GM21447 (cell line): ENCODE measurements at regions not wholly inside any gene's neighbourhood (a gene's known extent, or its start where the extent isn't known, plus 50 kb on each side); places are given as distances from the start of the nearest gene placed in this dataset.
"Not testable (repeated sequence)": the region's sequence is repeated elsewhere in the genome, so short reads cannot be mapped to it uniquely, and the experiment has no call there.

Experiments used
- ATAC-seq: cut with Tn5 transposase; IDR thresholded peaks from one replicate; pipeline ENCODE4 v1.9.1; 2021; ENCODE audit not compliant: unreplicated experiment

- no peak for ATAC-seq
These were observed 345.0 kb upstream of the MDFIC2 start for GRCh38 chr3:70657454-70657853.

GRCh38 chr3:70647823-70648222 is 335.4 kb upstream of the MDFIC2 start:
- no peak for ATAC-seq

- ATAC-seq = no peak
These were observed 334.7 kb upstream of the MDFIC2 start for GRCh38 chr3:70647094-70647493.

GRCh38 chr3:70646635-70647034 is 334.2 kb upstream of the MDFIC2 start:
- ATAC-seq = no peak

- no peak for ATAC-seq
These were observed 328.0 kb upstream of the MDFIC2 start for GRCh38 chr3:70640481-70640880.

- ATAC-seq = no peak
These were observed 322.9 kb upstream of the MDFIC2 start for GRCh38 chr3:70635301-70635700.

GRCh38 chr3:70631716-70632307 is 319.4 kb upstream of the MDFIC2 start:
- no peak for ATAC-seq

GRCh38 chr3:70621451-70621850 is 309.0 kb upstream of the MDFIC2 start:
- ATAC-seq = no peak

- ATAC-seq = no peak
These were observed 308.5 kb upstream of the MDFIC2 start for GRCh38 chr3:70620956-70621355.

GRCh38 chr3:70620367-70620766 is 307.9 kb upstream of the MDFIC2 start:
- no peak for ATAC-seq

- ATAC-seq = no peak
These were observed 305.7 kb upstream of the MDFIC2 start for GRCh38 chr3:70618151-70618550.

GRCh38 chr3:70617349-70617748 is 304.9 kb upstream of the MDFIC2 start:
- not testable (repeated sequence) for ATAC-seq

GRCh38 chr3:70615286-70615685 is 302.8 kb upstream of the MDFIC2 start:
- no peak for ATAC-seq

GRCh38 chr3:70614111-70614510 is 301.7 kb upstream of the MDFIC2 start:
- ATAC-seq = no peak

- ATAC-seq = no peak
These were observed 300.5 kb upstream of the MDFIC2 start for GRCh38 chr3:70612920-70613319.

- ATAC-seq = not testable (repeated sequence)
These were observed 299.3 kb upstream of the MDFIC2 start for GRCh38 chr3:70611667-70612277.

- ATAC-seq = no peak
These were observed 296.0 kb upstream of the MDFIC2 start for GRCh38 chr3:70608434-70608833.

GRCh38 chr3:70607469-70607868 is 295.0 kb upstream of the MDFIC2 start:
- no peak for ATAC-seq

- ATAC-seq = no peak
These were observed 293.6 kb upstream of the MDFIC2 start for GRCh38 chr3:70606018-70606417.

GRCh38 chr3:70603103-70603502 is 290.7 kb upstream of the MDFIC2 start:
- no peak for ATAC-seq

GRCh38 chr3:70597312-70597711 is 284.9 kb upstream of the MDFIC2 start:
- no peak for ATAC-seq

GRCh38 chr3:70583682-70584081 is 271.2 kb upstream of the MDFIC2 start:
- no peak for ATAC-seq

- ATAC-seq = no peak
These were observed 270.4 kb upstream of the MDFIC2 start for GRCh38 chr3:70582803-70583202.
